ENCODE measurements at regions not wholly inside any gene's neighbourhood (a gene's known extent, or its start where the extent isn't known, plus 50 kb on each side); places are given as distances from the start of the nearest gene placed in this dataset.

- TF ChIP-seq CTCF (IDR thresholded peaks at IDR 0.05) (no peak), POLR2A (IDR thresholded peaks at IDR 0.05) (no peak), EP300 (IDR thresholded peaks at IDR 0.05) (no peak), POLR2AphosphoS5 (IDR thresholded peaks at IDR 0.05) (no peak)
Observed at GRCh38 chr18:66874812-66875474, 271.1 kb upstream of the CDH19 start.
